C4-2B (cell line): ENCODE measurements at regions not wholly inside any gene's neighbourhood (a gene's known extent, or its start where the extent isn't known, plus 50 kb on each side); places are given as distances from the start of the nearest gene placed in this dataset.

Source experiments
- H3K27ac ChIP-seq: fragments of 450-650 bp; 2 replicates; pipeline ENCODE4 v1.5.1; 2017
- CTCF ChIP-seq: fragments of 450-650 bp; conservative IDR thresholded peaks from 2 replicates; pipeline ENCODE4 v1.5.1; 2017; ENCODE audit warnings: mild to moderate bottlenecking
- ZFX ChIP-seq: fragments of 450-650 bp; IDR thresholded peaks from 2 replicates; pipeline ENCODE4 v1.6.1; 2017

GRCh38 chr5:158070859-158071258 is 211.9 kb upstream of the CLINT1 start:
- no peak for TF ChIP-seq CTCF
- TF ChIP-seq ZFX = no peak

GRCh38 chr5:158069838-158070237 is 210.9 kb upstream of the CLINT1 start:
- no peak for TF ChIP-seq CTCF
- no peak for TF ChIP-seq ZFX
- no peak overlapping the region for H3K27ac ChIP-seq

More at GRCh38 chr5:158070859-158071258, 211.9 kb upstream of the CLINT1 start:
- no peak overlapping the region for H3K27ac ChIP-seq

GRCh38 chr5:158068964-158069363 is 210.0 kb upstream of the CLINT1 start:
- no peak overlapping the region for H3K27ac ChIP-seq
- TF ChIP-seq ZFX (no peak), CTCF (no peak)

GRCh38 chr5:158066076-158066475 is 207.1 kb upstream of the CLINT1 start:
- TF ChIP-seq CTCF = no peak
- TF ChIP-seq ZFX = no peak
- no peak overlapping the region for H3K27ac ChIP-seq

- TF ChIP-seq ZFX (no peak), CTCF (no peak)
- no peak overlapping the region for H3K27ac ChIP-seq
Measured at GRCh38 chr5:158064334-158065123, 205.6 kb upstream of the CLINT1 start.

GRCh38 chr5:158063052-158063451 is 204.1 kb upstream of the CLINT1 start:
- TF ChIP-seq CTCF (no peak), ZFX (no peak)

GRCh38 chr5:158061451-158061850 is 202.5 kb upstream of the CLINT1 start:
- no peak overlapping the region for H3K27ac ChIP-seq
- no peak for TF ChIP-seq ZFX
- no peak for TF ChIP-seq CTCF

More at GRCh38 chr5:158063052-158063451, 204.1 kb upstream of the CLINT1 start:
- no peak overlapping the region for H3K27ac ChIP-seq
